CD4-positive, CD25-positive, alpha-beta regulatory T cell (primary cell): ENCODE measurements at regions not wholly inside any gene's neighbourhood (a gene's known extent, or its start where the extent isn't known, plus 50 kb on each side); places are given as distances from the start of the nearest gene placed in this dataset.
"Not testable (repeated sequence)": the region's sequence is repeated elsewhere in the genome, so short reads cannot be mapped to it uniquely, and the experiment has no call there.

Experiments used
- ATAC-seq, 2 donors: fragments of 150-1000 bp; cut with Tn5 transposase; one replicate each; pipeline ENCODE4 v1.10.0; 2021; ENCODE audit warnings: low read depth in 2 of 2, moderate number of reproducible peaks in 2 of 2, moderate library complexity in 1 of 2
- DNase-seq, 3 donors: peaks; one replicate each; pipeline versions ENCODE4 v3.0.0 to v3.0.0-alpha.2; 2012 to 2022; ENCODE audit warnings: mixed read lengths in 1 of 3
- H3K27ac ChIP-seq: one replicate; pipeline ENCODE4 v1.7.0; 2013; ENCODE audit warnings: mild to moderate bottlenecking, low read length; ENCODE audit not compliant: insufficient read depth, poor library complexity, severe bottlenecking
- H3K27me3 ChIP-seq: one replicate; pipeline ENCODE4 v1.7.0; 2013; ENCODE audit warnings: low read length; ENCODE audit not compliant: control insufficient read depth, insufficient read depth
- H3K36me3 ChIP-seq: one replicate; pipeline ENCODE4 v1.7.0; 2013; ENCODE audit warnings: mild to moderate bottlenecking, low read length, moderate library complexity; ENCODE audit not compliant: control insufficient read depth, insufficient read depth
- H3K4me1 ChIP-seq: 2 replicates; pipeline ENCODE4 v1.7.0; 2013; ENCODE audit warnings: mild to moderate bottlenecking, low read length; ENCODE audit not compliant: insufficient read depth, control insufficient read depth, poor library complexity, severe bottlenecking
- H3K4me3 ChIP-seq: one replicate; pipeline ENCODE4 v1.7.0; 2013; ENCODE audit warnings: low read depth, mild to moderate bottlenecking, low read length, moderate library complexity
- H3K9me3 ChIP-seq, 2 experiments: 1 replicate in 1 of 2; 2 replicates in 1 of 2; pipeline ENCODE4 v1.7.0; 2013; ENCODE audit warnings: low read length in 2 of 2, mild to moderate bottlenecking in 1 of 2, moderate library complexity in 1 of 2; ENCODE audit not compliant: control insufficient read depth in 2 of 2
- H3K27ac Mint-ChIP-seq, 3 donors: one replicate each; pipeline ENCODE4 v1.8.0; 2020 to 2022; ENCODE audit warnings: mild to moderate bottlenecking in 3 of 3, mixed read lengths in 3 of 3, moderate library complexity in 2 of 3
- H3K27me3 Mint-ChIP-seq: one replicate; pipeline ENCODE4 v1.8.0; 2022; ENCODE audit warnings: mild to moderate bottlenecking, mixed read lengths
- H3K36me3 Mint-ChIP-seq: one replicate; pipeline ENCODE4 v1.8.0; 2020; ENCODE audit warnings: mixed read lengths
- H3K4me1 Mint-ChIP-seq, 4 donors: one replicate each; pipeline ENCODE4 v1.8.0; 2020 to 2022; ENCODE audit warnings: mixed read lengths in 4 of 4, mild to moderate bottlenecking in 1 of 4
- H3K4me3 Mint-ChIP-seq, 4 donors: one replicate each; pipeline ENCODE4 v1.8.0; 2020 to 2022; ENCODE audit warnings: mild to moderate bottlenecking in 4 of 4, mixed read lengths in 4 of 4, moderate library complexity in 3 of 4
- H3K9me3 Mint-ChIP-seq, 7 donors: one replicate each; pipeline ENCODE4 v1.8.0; 2020 to 2022; ENCODE audit warnings: mixed read lengths in 7 of 7, mild to moderate bottlenecking in 3 of 7, moderate library complexity in 2 of 7

GRCh38 chr4:26206999-26207398 is 113.8 kb upstream of the RBPJ start:
- H3K27me3 Mint-ChIP-seq: peaks cover 13% of the 10 kb centered on the region
- H3K9me3 ChIP-seq: no peaks in the 10 kb centered on the region
- peaks cover 8 to 20% (median 17%) of the 10 kb centered on the region in 4 donors for H3K4me1 Mint-ChIP-seq
- H3K27ac ChIP-seq: no peak overlapping the region
- peaks cover 0 to 5% (median 0%) of the 10 kb centered on the region in 7 donors for H3K9me3 Mint-ChIP-seq
- H3K4me1 ChIP-seq: peaks cover 13% of the 10 kb centered on the region
- no peak overlapping the region for H3K27ac Mint-ChIP-seq
- no peak overlapping the region for H3K4me3 ChIP-seq
- no peaks in the 10 kb centered on the region for H3K36me3 Mint-ChIP-seq
- H3K4me3 Mint-ChIP-seq: no peak overlapping the region
- H3K27me3 ChIP-seq: peaks cover 2% of the 10 kb centered on the region
- ATAC-seq (no peak), DNase-seq (no peak)
- H3K36me3 ChIP-seq: no peaks in the 10 kb centered on the region

DNA sequence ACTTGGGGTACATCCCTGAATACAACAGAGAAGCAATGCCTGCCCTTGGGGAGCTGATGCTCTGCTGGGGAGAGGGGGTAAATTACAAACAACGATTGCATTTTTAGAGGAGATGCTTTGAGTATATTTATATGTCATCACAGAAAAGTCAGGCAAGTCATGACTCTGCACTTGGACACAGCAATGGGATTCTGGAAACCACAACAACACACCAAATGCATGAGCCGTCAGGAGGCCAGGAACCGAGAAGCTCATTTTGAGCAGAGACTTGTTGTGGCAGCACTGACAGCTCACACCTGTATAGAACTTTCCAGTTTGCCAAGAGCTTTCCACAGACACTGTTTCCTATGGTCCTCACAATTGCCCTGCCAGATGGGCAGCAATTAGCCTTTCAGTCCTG is 113.2 kb upstream of the RBPJ start:
- Mint-ChIP-seq H3K27ac (no peak overlapping the region), H3K9me3 (peaks cover 0 to 5% (median 0%) of the 10 kb centered on the region in 7 donors), H3K4me1 (peaks cover 8 to 17% (median 17%) of the 10 kb centered on the region in 4 donors), H3K27me3 (peaks cover 11% of the 10 kb centered on the region), H3K36me3 (no peaks in the 10 kb centered on the region), H3K4me3 (no peak overlapping the region)
- no peak for DNase-seq
- no peaks in the 10 kb centered on the region for H3K9me3 ChIP-seq
- no peak for ATAC-seq
- no peaks in the 10 kb centered on the region for H3K36me3 ChIP-seq
- H3K27ac ChIP-seq: no peak overlapping the region
- peaks cover 2% of the 10 kb centered on the region for H3K27me3 ChIP-seq
- no peak overlapping the region for H3K4me3 ChIP-seq
- H3K4me1 ChIP-seq: peaks cover 13% of the 10 kb centered on the region

DNA sequence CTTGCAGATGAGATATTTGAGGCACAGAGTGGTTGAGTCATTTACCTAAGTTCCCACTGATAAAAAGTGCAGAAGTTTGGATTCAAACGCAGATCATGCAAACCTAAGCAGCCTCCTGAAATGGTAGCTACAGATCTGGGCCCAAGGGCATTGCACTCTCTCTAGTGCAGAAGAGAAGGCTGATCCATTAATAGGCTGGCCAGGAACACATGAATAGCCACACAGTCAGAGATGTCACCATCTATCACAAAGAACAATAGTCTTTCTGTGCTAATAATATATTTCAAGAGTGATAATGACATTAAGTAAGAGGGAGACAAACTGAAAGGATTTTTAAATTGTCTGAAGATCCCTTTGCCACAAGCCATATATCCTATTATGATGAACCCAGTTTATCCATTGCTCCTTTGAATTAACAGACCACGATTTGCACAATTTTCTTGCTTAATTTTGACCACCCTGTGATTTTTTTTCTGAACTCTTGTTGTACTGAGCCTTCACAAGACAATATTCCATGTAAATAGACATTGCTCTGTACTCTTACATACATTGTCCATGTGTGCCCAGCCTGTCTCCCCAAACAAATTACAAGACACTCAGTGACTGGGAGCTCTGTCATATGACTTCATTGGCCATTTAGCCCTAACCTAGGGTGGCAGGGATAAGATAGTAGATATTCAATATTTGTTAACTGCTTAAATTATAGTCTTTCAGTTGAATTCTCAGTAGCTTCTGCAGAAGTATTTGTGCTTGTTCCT is 112.4 kb upstream of the RBPJ start:
- Histone ChIP-seq H3K4me3 (no peak overlapping the region), H3K36me3 (no peaks in the 10 kb centered on the region), H3K27ac (no peak overlapping the region), H3K27me3 (peaks cover 2% of the 10 kb centered on the region), H3K9me3 (no peaks in the 10 kb centered on the region), H3K4me1 (peaks cover 12% of the 10 kb centered on the region)
- DNase-seq (no peak), ATAC-seq (no peak)
- Mint-ChIP-seq H3K36me3 (no peaks in the 10 kb centered on the region), H3K27me3 (peaks cover 8% of the 10 kb centered on the region), H3K9me3 (peaks cover 0 to under 1% (median 0%) of the 10 kb centered on the region in 7 donors), H3K27ac (no peak overlapping the region), H3K4me3 (no peak overlapping the region), H3K4me1 (peaks cover 8 to 13% (median 11%) of the 10 kb centered on the region in 4 donors)

DNA sequence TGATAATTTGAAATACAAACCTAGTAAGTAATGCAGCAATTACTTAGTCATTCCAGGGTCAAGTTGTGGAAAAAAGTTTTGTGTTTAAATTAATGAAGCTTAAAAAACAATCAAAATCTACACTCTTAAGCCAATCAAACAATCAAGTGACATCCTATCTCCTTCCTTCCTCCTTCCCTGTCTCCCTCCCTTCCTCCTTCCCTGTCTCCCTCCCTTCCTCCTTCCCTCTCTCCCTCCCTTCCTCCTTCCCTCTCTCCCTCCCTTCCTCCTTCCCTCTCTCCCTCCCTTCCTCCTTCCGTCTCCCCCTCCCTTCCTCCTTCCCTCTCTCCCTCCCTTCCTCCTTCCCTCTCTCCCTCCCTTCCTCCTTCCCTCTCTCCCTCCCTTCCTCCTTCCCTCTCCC is 111.4 kb upstream of the RBPJ start:
- H3K4me3 Mint-ChIP-seq, H3K36me3 Mint-ChIP-seq, H3K9me3 Mint-ChIP-seq, DNase-seq, H3K27me3 ChIP-seq, H3K4me1 ChIP-seq, H3K4me3 ChIP-seq, H3K27me3 Mint-ChIP-seq, H3K27ac Mint-ChIP-seq, H3K27ac ChIP-seq, H3K9me3 ChIP-seq, H3K36me3 ChIP-seq, ATAC-seq: not testable (repeated sequence)
- H3K4me1 Mint-ChIP-seq: peaks cover 2 to 11% (median 6%) of the 10 kb centered on the region in 4 donors

DNA sequence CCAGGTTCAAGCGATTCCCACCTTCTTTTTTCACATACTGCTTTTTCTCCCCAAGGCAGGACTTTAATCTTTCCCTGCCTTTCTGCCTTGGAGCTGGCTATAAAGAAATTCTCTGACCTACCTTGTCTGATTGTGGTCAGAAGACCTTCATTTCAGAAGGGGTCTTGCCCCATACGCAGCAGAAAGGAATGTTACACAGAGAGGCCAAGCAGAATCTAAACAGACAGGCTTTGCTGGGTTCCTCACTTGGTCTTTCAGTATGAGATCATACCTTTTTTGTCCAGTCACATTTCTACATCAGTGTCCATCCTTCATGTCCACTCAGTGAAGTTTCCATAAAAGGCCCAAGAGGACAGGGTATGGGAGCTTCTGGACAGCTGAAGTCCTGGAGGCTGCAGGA is 108.3 kb upstream of the RBPJ start:
- no peak overlapping the region for H3K4me3 Mint-ChIP-seq
- H3K36me3 ChIP-seq: no peaks in the 10 kb centered on the region
- peaks cover 14% of the 10 kb centered on the region for H3K27me3 Mint-ChIP-seq
- no peak overlapping the region for H3K27ac ChIP-seq
- H3K27me3 ChIP-seq: peaks cover 2% of the 10 kb centered on the region
- H3K9me3 Mint-ChIP-seq: peaks cover 0 to 2% (median 0%) of the 10 kb centered on the region in 7 donors
- no peak overlapping the region for H3K4me3 ChIP-seq
- no peak for ATAC-seq
- DNase-seq: no peak
- no peaks in the 10 kb centered on the region for H3K36me3 Mint-ChIP-seq
- H3K9me3 ChIP-seq: no peaks in the 10 kb centered on the region
- no peaks in the 10 kb centered on the region for H3K4me1 ChIP-seq
- no peak overlapping the region for H3K27ac Mint-ChIP-seq
- H3K4me1 Mint-ChIP-seq: peaks cover 0 to 13% (median 3%) of the 10 kb centered on the region in 4 donors

- no peak overlapping the region for H3K27ac Mint-ChIP-seq
- DNase-seq: no peak
- H3K36me3 Mint-ChIP-seq: no peaks in the 10 kb centered on the region
- H3K27me3 ChIP-seq: peaks cover 2% of the 10 kb centered on the region
- peaks cover 0 to 2% (median 0%) of the 10 kb centered on the region in 7 donors for H3K9me3 Mint-ChIP-seq
- no peak overlapping the region for H3K4me3 Mint-ChIP-seq
- no peak for ATAC-seq
- H3K9me3 ChIP-seq: no peaks in the 10 kb centered on the region
- H3K36me3 ChIP-seq: no peaks in the 10 kb centered on the region
- no peak overlapping the region for H3K27ac ChIP-seq
- no peak overlapping the region for H3K4me3 ChIP-seq
- peaks cover 14% of the 10 kb centered on the region for H3K27me3 Mint-ChIP-seq
- peaks cover 0 to 13% (median 3%) of the 10 kb centered on the region in 4 donors for H3K4me1 Mint-ChIP-seq
- H3K4me1 ChIP-seq: no peaks in the 10 kb centered on the region
These were observed 107.5 kb upstream of the RBPJ start for GRCh38 chr4:26213317-26213716.

DNA sequence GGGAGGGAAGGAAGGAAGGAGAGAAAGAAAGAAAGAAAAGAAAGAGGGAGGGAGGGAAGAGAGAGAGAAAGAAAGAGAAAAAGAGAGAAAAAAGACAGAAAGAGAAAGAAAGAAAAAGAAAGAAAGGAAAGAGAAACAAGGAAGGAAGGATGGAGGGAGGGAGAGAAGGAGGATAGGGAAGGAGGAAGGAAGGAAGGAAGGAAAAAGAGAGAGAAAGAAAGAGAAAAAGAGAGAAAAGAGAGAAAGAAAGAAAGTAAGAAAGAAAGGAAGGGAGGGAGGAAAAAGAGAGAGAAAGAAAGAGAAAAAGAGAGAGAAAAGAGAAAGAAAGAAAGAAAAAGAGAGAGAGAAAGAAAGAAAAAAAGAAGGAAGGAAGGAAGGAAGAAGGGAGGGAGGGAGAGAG is 105.8 kb upstream of the RBPJ start:
- H3K4me1 ChIP-seq: no peaks in the 10 kb centered on the region
- Mint-ChIP-seq H3K9me3 (peaks cover 0 to 2% (median 0%) of the 10 kb centered on the region in 7 donors), H3K27me3 (peaks cover 10% of the 10 kb centered on the region), H3K4me1 (peaks cover 0 to 10% (median 3%) of the 10 kb centered on the region in 4 donors), H3K4me3 (no peak overlapping the region), H3K36me3 (no peaks in the 10 kb centered on the region), H3K27ac (no peak overlapping the region)
- H3K4me3 ChIP-seq: no peak overlapping the region
- peaks cover 2% of the 10 kb centered on the region for H3K27me3 ChIP-seq
- no peak for DNase-seq
- no peaks in the 10 kb centered on the region for H3K9me3 ChIP-seq
- ATAC-seq: no peak
- H3K36me3 ChIP-seq: no peaks in the 10 kb centered on the region
- H3K27ac ChIP-seq: no peak overlapping the region

DNA sequence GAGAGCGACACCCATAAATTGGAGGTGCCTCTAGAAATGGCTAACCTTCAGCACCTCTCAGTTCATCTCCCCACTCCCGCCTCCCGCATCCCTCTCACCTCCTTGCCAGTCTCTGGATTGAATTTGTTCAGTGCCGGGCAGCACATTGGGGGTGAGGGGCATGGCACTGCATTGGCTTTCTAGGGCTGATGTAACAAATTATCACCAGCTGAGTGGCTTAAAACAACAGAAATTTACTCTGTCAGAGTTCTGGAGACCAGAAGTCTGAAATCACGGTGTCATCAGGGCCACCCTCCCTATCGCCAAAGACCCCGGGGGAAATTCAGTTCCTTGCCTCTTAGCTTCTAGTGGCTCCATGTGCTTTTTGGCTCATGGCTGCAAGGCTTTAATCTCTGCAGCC is 105.1 kb upstream of the RBPJ start:
- DNase-seq (no peak), ATAC-seq (no peak)
- H3K9me3 ChIP-seq: no peaks in the 10 kb centered on the region
- H3K27me3 Mint-ChIP-seq: peaks cover 6% of the 10 kb centered on the region
- no peaks in the 10 kb centered on the region for H3K36me3 Mint-ChIP-seq
- peak overlapping the region in 1 of 3 donors; percentile 77 for H3K27ac Mint-ChIP-seq
- H3K4me3 Mint-ChIP-seq: no peak overlapping the region
- H3K27me3 ChIP-seq: peaks cover 2% of the 10 kb centered on the region
- no peak overlapping the region for H3K4me3 ChIP-seq
- no peaks in the 10 kb centered on the region for H3K36me3 ChIP-seq
- H3K27ac ChIP-seq: no peak overlapping the region
- peaks cover 0 to 2% (median 0%) of the 10 kb centered on the region in 7 donors for H3K9me3 Mint-ChIP-seq
- peaks cover 0 to 9% (median 3%) of the 10 kb centered on the region in 4 donors for H3K4me1 Mint-ChIP-seq
- H3K4me1 ChIP-seq: no peaks in the 10 kb centered on the region
